Fibroblast of villous mesenchyme (primary cell): ENCODE measurements at regions not wholly inside any gene's neighbourhood (a gene's known extent, or its start where the extent isn't known, plus 50 kb on each side); places are given as distances from the start of the nearest gene placed in this dataset.

Experiments used
- DNase-seq: peaks from one replicate; pipeline ENCODE4 v3.0.0-alpha.2; 2010; ENCODE audit warnings: low read depth
- H3K4me3 ChIP-seq: 2 replicates; pipeline ENCODE4 v1.5.1; 2011; ENCODE audit warnings: low read depth, mild to moderate bottlenecking, low read length
- TF ChIP-seq, protein P1 (sequence below): IDR thresholded peaks from 2 replicates; pipeline ENCODE4 v1.5.1; 2012; ENCODE audit warnings: low read depth, mild to moderate bottlenecking, low read length; ENCODE audit not compliant: insufficient read depth

DNA sequence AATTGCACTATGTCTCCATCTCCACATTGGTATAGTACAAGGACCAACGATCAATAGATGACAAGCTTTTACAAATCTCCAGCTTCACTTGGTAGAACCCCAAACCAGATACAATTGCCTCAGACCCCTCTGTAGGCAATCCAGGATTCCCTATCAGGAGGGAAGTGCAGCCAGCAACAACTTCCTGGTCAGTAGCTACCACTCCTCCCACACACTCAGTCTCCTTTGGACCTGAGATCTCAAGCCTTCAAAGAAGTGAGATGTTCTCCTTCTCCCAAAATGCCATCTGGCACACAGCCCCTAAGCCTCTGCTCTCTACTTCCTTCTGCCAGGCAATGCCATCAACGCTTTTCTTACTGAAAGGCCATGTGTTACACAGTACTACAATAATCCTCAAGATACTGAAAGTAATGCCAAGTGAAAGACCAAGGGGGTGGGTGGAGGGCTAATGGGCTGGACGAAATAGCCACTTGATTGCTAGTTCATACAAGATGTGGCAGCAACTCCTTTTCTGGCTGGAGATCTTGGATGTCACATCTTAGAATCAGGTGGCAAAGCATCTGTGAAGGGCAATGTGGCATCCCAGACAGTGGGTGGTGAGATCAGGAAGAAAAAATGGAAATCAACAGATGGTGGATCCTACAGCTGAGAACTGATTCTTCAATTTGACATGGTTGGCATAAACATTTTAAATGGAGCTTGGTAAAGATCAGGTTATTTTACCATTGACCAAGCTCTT, 75.3 kb upstream of the ACP3 start:
- H3K4me3 ChIP-seq = no peak overlapping the region
- TF ChIP-seq, protein P1, sequence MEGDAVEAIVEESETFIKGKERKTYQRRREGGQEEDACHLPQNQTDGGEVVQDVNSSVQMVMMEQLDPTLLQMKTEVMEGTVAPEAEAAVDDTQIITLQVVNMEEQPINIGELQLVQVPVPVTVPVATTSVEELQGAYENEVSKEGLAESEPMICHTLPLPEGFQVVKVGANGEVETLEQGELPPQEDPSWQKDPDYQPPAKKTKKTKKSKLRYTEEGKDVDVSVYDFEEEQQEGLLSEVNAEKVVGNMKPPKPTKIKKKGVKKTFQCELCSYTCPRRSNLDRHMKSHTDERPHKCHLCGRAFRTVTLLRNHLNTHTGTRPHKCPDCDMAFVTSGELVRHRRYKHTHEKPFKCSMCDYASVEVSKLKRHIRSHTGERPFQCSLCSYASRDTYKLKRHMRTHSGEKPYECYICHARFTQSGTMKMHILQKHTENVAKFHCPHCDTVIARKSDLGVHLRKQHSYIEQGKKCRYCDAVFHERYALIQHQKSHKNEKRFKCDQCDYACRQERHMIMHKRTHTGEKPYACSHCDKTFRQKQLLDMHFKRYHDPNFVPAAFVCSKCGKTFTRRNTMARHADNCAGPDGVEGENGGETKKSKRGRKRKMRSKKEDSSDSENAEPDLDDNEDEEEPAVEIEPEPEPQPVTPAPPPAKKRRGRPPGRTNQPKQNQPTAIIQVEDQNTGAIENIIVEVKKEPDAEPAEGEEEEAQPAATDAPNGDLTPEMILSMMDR = no peak
- no peak for DNase-seq

GRCh38 chr3:132242790-132243189, 74.4 kb upstream of the ACP3 start:
- DNase-seq = no peak
- TF ChIP-seq, protein P1 = no peak
- H3K4me3 ChIP-seq = no peak overlapping the region

DNA sequence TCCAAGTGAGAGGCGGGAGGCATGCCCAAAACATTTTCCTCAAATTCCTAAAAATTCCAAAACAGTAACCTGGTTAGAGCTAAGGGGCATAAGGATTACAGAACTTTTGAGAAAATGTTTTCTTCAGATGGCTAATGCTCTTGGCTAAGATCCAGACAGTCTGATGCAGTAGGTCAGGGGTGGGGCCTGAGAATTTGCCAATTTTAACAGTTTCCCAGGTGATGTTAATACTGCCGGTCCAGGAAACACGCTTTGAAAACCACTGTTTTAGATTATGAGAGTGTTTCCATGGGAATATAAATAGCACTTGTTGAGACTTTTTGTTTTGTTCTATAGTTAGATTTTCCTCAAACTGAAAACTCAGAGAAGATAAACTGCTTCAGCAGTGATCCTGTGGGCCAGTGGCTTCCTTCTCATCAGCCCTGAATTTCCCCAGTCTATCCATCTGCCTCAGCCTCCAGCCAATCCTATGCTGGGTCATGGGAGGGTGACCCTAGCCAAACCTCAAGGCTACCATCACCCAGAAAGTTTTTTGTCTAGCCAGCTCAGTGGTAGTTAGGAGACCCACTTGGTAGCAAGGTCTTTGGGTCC, 71.6 kb upstream of the ACP3 start:
- TF ChIP-seq, protein P1 = no peak
- DNase-seq = no peak
- H3K4me3 ChIP-seq = no peak overlapping the region

- no peak for DNase-seq
- TF ChIP-seq, protein P1 = no peak
- H3K4me3 ChIP-seq = no peak overlapping the region
Measured at GRCh38 chr3:132246212-132246611, 71.0 kb upstream of the ACP3 start.

DNA sequence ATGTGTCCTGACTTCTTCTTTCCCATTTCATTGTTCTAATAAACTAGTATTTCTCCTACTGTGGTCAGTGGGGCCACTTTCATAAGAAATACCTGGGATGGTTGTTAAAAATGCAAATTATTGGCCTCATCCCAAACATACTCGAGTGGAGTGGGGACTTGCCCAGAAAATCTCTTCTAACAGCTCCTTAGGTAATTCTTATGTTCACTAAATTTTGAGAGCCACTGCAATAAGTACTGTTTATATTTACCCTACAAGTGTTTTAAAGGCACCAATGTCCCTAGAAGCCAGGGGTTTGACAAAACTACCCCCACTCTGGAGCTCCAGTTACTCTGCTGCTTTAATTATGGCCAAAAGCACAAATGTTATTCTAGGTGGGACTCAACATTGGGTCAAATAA, 70.0 kb upstream of the ACP3 start:
- no peak for DNase-seq
- TF ChIP-seq, protein P1 = no peak

DNA sequence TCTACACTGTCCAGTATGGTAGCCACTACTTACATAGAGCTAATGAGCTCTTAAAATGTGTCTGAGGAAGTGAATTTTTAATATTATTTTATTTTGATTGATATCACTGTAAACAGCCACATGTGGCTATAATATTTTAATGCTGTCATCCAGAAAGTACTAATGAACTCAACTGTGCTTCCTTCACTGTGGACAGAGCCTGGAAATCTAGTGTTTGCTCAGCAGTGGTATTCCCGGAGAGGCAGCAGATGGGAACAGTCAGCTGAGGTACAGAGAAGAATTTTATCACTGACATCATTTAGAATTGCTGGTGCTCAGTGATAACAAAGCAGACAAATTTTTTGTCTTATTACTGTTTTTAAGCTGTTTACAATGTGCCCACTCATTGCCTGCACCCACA, 68.7 kb upstream of the ACP3 start:
- TF ChIP-seq, protein P1 = no peak
- no peak overlapping the region for H3K4me3 ChIP-seq
- DNase-seq = no peak

More for the DNA sequence above, 70.0 kb upstream of the ACP3 start:
- H3K4me3 ChIP-seq = no peak overlapping the region
